ENCODE measurements at regions not wholly inside any gene's neighbourhood (a gene's known extent, or its start where the extent isn't known, plus 50 kb on each side); places are given as distances from the start of the nearest gene placed in this dataset.

- H3K4me1 ChIP-seq (ENCODE audit: insufficient read depth, low read length): no peaks in the 10 kb centered on the region
- no peak overlapping the region for H2AFZ ChIP-seq (ENCODE audit: low read length)
- H3K9me3 ChIP-seq (ENCODE audit: low read length): no peaks in the 10 kb centered on the region
- TF ChIP-seq, protein P1, sequence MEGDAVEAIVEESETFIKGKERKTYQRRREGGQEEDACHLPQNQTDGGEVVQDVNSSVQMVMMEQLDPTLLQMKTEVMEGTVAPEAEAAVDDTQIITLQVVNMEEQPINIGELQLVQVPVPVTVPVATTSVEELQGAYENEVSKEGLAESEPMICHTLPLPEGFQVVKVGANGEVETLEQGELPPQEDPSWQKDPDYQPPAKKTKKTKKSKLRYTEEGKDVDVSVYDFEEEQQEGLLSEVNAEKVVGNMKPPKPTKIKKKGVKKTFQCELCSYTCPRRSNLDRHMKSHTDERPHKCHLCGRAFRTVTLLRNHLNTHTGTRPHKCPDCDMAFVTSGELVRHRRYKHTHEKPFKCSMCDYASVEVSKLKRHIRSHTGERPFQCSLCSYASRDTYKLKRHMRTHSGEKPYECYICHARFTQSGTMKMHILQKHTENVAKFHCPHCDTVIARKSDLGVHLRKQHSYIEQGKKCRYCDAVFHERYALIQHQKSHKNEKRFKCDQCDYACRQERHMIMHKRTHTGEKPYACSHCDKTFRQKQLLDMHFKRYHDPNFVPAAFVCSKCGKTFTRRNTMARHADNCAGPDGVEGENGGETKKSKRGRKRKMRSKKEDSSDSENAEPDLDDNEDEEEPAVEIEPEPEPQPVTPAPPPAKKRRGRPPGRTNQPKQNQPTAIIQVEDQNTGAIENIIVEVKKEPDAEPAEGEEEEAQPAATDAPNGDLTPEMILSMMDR (conservative IDR thresholded peaks at IDR 0.05; ENCODE audit: low read depth, low read length): no peak
- TF ChIP-seq EZH2phosphoT487 (IDR thresholded peaks at IDR 0.05; ENCODE audit: borderline replicate concordance, low read length) (no peak), EZH2 (IDR thresholded peaks at IDR 0.05; ENCODE audit: low read length, unreplicated experiment) (no peak)
- ATAC-seq: no peak
- intact Hi-C loops (cut with micrococcal nuclease): no loop called here
- no peak overlapping the region for H3K4me3 ChIP-seq (ENCODE audit: low read length)
- no peak overlapping the region for H3K27ac ChIP-seq (ENCODE audit: low read length)
- no peaks in the 10 kb centered on the region for H4K20me1 ChIP-seq (ENCODE audit: low read length)
- ChIA-PET CTCF (no interaction called here), POLR2A (ENCODE audit: unreplicated experiment) (no interaction called here)
- peaks cover 8% of the 10 kb centered on the region; the same call in 1 of the 2 replicates for H3K27me3 ChIP-seq (ENCODE audit: low read length)
- no TSS peak for BruUV-seq (replicated peaks)
- H3K79me2 ChIP-seq (ENCODE audit: low read length): no peaks in the 10 kb centered on the region
- DNase-seq: no peak
- no peaks in the 10 kb centered on the region for H3K9me2 ChIP-seq (replicated peaks; ENCODE audit: low read length)
- H3K4me2 ChIP-seq (ENCODE audit: low read length): no peak overlapping the region
- H3K36me3 ChIP-seq (ENCODE audit: low read depth, low read length): no peaks in the 10 kb centered on the region
- no peak overlapping the region for H3K9ac ChIP-seq (ENCODE audit: low read length)
- no peaks in the 10 kb centered on the region for H3F3A ChIP-seq (ENCODE audit: low read length, unreplicated experiment)
These were observed 238.6 kb downstream of the POU4F1 start for GRCh38 chr13:78364711-78365110.

GRCh38 chr13:78341032-78341431, 262.3 kb downstream of the POU4F1 start:
- no peak overlapping the region for H3K4me3 ChIP-seq (ENCODE audit: low read length)
- no peak overlapping the region for H3K4me2 ChIP-seq (ENCODE audit: low read length)
- TF ChIP-seq, protein P1 (conservative IDR thresholded peaks at IDR 0.05; ENCODE audit: low read depth, low read length): no peak
- TF ChIP-seq EZH2 (IDR thresholded peaks at IDR 0.05; ENCODE audit: low read length, unreplicated experiment): no peak
- no peak overlapping the region for H3K27ac ChIP-seq (ENCODE audit: low read length)
- no peaks in the 10 kb centered on the region for H3K4me1 ChIP-seq (ENCODE audit: insufficient read depth, low read length)
- DNase-seq (no peak), ATAC-seq (no peak)
- H3K36me3 ChIP-seq (ENCODE audit: low read depth, low read length): no peaks in the 10 kb centered on the region
- no peaks in the 10 kb centered on the region for H3K79me2 ChIP-seq (ENCODE audit: low read length)
- H3F3A ChIP-seq (ENCODE audit: low read length, unreplicated experiment): no peaks in the 10 kb centered on the region
- H4K20me1 ChIP-seq (ENCODE audit: low read length): no peaks in the 10 kb centered on the region
- CTCF ChIA-PET: no interaction called here
- no peaks in the 10 kb centered on the region for H3K9me3 ChIP-seq (ENCODE audit: low read length)
- no peak overlapping the region for H2AFZ ChIP-seq (ENCODE audit: low read length)
- intact Hi-C loops (cut with micrococcal nuclease): no loop called here
- no TSS peak for BruUV-seq (replicated peaks)
- no peak overlapping the region for H3K9ac ChIP-seq (ENCODE audit: low read length)
- POLR2A ChIA-PET (ENCODE audit: unreplicated experiment): no interaction called here
- H3K27me3 ChIP-seq (ENCODE audit: low read length): no peaks in the 10 kb centered on the region
- H3K9me2 ChIP-seq (replicated peaks; ENCODE audit: low read length): no peaks in the 10 kb centered on the region

GRCh38 chr13:78339927-78340326, 263.4 kb downstream of the POU4F1 start:
- no peaks in the 10 kb centered on the region for H3K9me3 ChIP-seq (ENCODE audit: low read length)
- POLR2A ChIA-PET (ENCODE audit: unreplicated experiment): no interaction called here
- H3K4me2 ChIP-seq (ENCODE audit: low read length): no peak overlapping the region
- ATAC-seq (no peak), DNase-seq (no peak)
- no peak overlapping the region for H3K27ac ChIP-seq (ENCODE audit: low read length)
- BruUV-seq (replicated peaks): no TSS peak
- no peak overlapping the region for H2AFZ ChIP-seq (ENCODE audit: low read length)
- H3K4me3 ChIP-seq (ENCODE audit: low read length): no peak overlapping the region
- H3K9me2 ChIP-seq (replicated peaks; ENCODE audit: low read length): no peaks in the 10 kb centered on the region
- no peaks in the 10 kb centered on the region for H3F3A ChIP-seq (ENCODE audit: low read length, unreplicated experiment)
- no peaks in the 10 kb centered on the region for H3K36me3 ChIP-seq (ENCODE audit: low read depth, low read length)
- no peaks in the 10 kb centered on the region for H3K4me1 ChIP-seq (ENCODE audit: insufficient read depth, low read length)
- no peaks in the 10 kb centered on the region for H4K20me1 ChIP-seq (ENCODE audit: low read length)
- no peak overlapping the region for H3K9ac ChIP-seq (ENCODE audit: low read length)
- no peaks in the 10 kb centered on the region for H3K79me2 ChIP-seq (ENCODE audit: low read length)
- TF ChIP-seq, protein P1 (conservative IDR thresholded peaks at IDR 0.05; ENCODE audit: low read depth, low read length): no peak
- TF ChIP-seq EZH2phosphoT487 (IDR thresholded peaks at IDR 0.05; ENCODE audit: borderline replicate concordance, low read length) (no peak), EZH2 (IDR thresholded peaks at IDR 0.05; ENCODE audit: low read length, unreplicated experiment) (no peak)
- H3K27me3 ChIP-seq (ENCODE audit: low read length): no peaks in the 10 kb centered on the region; the same call in 1 of the 2 replicates
- CTCF ChIA-PET: no interaction called here
- intact Hi-C loops (cut with micrococcal nuclease): no loop called here
